GM18511 (cell line): ENCODE measurements at regions not wholly inside any gene's neighbourhood (a gene's known extent, or its start where the extent isn't known, plus 50 kb on each side); places are given as distances from the start of the nearest gene placed in this dataset.

Experiments used
- ATAC-seq: cut with Tn5 transposase; IDR thresholded peaks from one replicate; pipeline ENCODE4 v1.9.1; 2021; ENCODE audit warnings: mild to moderate bottlenecking, moderate library complexity; ENCODE audit not compliant: unreplicated experiment

DNA sequence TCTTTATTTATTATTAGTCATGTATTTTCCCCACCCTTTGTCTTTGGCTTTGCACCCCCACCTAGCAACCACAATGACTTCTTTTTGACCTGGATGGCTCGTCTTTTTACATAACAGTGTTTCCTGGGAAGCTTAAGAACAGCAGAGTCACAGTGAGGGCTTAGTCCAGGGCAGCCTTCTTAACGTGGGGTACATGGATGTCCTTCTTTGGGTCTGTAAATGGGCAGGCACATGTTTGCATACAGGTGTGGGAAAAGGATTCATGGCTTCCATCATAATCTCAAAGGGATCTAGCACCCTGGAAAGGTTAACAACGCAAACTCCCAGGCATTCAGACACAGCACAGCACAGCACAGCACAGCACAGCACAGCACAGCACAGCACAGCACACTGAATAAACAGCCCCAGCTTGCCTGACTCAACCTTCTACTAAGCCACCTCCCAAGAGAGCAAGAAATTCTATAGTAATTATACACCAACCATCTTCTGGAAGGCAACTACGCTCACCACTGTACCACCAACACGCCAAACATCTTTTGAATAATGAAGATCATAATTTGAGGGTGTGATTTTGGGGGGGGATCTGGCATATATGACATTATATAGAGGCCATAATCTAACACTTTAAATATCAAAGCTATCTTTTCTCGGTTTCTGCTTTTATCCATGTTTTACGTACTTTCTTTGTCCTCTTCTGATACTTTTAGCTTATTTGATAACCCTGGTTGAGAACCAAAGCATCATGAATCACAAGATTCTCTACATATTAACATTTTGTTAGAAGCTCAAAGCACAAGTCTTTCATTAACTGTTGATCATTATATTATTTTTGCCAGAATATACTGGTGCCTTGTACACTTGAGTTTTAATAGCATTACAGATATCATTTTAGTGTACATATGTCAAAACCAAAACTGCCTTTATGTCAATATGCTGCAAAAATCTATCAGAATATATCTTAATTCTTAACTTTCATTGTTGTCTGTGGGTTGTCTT, 177.2 kb upstream of the KLF14 start:
- ATAC-seq, result no peak

DNA sequence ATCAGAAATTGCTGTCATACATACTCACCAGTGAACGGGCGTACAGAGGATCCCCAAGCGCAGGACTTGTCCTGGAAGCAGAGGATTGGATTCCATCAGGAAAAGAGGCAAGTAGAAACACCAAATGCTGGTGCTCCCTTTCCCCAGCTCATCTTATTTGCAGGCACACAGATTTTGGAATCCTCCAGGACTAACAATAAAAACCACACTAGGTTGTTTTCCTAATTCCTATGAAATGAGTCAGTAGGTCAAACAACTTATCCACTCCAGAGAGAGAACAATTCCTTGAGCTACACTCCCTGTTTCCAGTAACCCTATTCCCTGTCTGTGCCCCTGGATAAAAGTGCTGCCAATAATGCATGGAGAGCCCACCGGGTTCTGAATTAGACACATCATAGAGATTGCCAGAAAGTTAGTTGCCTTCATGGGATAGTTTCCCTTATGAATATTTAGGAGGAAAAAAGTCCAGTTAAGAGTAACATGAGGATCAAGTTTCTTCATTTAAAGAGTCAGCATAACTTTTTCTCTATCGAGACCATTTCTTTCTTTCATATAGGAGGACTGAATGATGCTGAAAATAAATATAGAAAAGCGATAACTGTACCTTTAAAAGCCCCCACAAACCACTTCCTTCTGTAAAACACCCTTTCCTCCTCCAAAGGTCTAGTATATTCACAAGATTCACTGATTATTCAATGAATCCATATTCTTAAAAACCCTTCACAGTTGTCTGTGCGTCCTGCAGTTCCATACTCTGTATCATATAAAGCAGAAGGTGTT, 178.3 kb upstream of the KLF14 start:
- ATAC-seq, result no peak

DNA sequence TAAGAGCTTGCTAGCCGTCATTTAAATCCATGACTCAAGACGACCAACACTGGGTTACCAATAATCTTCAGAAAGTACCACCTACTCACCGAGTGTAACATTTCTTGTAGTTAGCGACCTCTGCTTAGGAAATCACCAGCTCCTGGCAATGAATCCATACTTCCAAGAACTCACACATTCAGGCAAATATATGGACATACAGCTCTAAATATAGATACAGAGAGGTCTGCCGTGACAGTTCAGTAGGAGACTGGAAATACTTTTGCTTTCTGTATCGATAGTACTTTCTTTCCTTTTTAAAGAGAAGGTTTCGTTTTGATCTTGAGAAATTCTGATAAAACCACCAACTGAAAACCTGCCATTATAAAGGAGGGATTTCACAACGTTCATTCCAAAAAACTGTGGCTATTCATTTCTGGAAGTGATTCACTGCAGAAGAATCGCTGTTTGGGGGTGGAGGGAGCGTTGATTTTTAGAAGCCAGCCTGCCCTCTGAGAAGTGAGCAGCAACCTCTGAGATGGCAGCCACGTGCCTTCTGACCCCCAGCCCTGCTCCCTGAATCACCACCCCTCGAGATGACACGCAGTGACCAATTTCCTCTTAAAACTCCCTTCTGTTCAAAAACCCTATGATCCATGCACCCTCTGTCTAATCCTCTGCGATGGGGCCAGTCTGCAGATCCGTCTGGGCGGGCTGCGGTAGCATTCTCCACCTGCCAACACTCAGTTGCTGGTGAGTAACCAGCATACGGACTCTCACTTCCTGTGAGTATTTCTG, 179.0 kb upstream of the KLF14 start:
- peak; percentile 95 for ATAC-seq

DNA sequence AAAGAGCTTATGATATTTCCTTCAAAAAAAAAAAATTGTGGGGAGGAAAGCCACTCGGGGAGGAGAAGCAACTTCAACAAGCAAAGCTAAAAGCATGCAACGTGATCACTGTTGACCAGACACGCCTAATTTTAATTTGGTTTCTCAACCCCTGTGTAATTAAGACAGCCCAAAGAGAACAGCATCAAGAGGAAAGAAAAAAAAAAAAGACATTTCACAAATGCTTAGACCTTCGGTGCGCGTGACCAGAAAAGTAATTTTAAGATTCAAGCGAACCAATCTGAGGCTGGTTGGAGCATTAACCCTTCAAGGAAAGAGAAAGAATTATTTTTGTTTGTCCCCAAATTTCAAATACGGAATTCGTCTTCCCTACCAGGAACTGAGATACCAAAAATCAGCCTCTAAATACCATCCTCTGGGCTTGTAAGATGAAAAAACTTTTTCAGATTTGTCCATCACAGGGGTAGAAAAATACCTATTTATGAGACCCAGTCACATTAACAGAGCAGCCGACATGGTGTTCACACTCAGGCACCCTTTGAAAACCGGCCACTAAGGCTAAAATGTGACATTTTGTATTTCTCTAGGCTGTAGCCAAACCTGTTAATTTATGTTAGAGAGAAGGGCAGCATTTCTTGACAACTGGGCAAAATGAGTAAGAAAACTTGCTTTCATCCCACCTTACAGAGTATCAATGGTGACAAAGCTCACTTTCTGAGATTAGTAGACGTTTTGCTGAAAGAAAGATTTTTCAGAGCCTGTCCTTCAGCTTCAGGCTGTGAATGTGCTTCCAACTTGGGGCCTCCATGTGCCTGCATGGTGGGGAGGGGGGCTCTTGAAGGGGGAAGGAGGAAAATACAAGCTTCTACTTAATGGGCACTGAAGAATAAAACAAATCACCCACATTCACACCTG, 179.9 kb upstream of the KLF14 start:
- ATAC-seq, result no peak

DNA sequence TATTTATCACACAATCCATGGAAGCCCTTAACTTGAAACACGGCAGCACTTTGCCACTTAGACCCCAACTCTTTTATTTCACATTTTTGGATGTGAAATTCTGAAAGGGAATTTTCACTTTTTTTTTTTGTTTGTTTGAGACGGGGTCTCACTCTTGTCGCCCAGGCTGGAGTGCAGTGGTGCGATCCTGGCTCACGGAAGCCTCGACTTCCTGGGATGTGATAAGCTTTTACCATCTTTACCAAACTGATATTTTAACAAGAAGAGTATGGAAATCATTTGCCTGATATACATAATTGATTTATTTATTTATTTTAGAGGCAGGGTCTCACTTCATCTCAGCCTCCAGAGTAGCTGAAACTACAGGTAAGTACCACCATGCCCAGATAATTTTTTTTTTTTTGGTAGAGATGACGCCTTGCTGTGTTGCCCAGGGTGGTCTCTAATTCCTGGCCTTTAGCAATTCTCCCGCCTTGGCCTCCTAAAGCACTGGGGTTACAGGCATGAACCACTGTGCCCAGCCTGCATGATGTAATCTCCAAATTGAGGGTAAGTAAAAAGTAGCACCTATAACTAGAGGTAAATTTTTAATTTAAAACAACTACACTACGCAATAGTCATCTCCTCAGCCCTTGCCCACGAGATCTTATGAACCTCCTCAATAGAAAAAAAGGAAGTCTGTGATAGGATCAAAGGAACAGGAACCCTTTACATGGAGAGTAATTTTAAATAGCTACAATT, 180.7 kb upstream of the KLF14 start:
- ATAC-seq, result no peak

DNA sequence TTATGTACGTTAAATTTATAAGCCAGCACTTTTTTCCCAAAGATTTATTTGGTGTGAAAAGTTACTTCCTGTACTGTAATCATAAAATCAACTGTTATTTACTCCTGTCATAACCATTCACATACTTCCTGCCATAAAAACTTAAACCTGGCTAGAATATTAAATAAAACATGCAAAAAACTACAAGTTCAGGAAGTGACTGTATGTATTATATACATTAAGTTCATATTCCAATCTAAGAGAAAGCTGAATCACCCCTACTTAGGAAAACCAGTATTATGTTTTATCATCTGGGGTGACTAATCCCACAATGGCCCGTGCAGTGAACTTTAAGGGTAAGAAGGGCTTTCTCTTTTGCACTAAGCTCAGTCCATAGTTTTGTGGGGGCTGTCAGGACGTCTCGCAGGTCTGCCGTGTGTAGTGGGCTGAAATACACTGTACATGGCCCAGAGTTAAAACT, 183.7 kb upstream of the KLF14 start:
- ATAC-seq, result no peak

DNA sequence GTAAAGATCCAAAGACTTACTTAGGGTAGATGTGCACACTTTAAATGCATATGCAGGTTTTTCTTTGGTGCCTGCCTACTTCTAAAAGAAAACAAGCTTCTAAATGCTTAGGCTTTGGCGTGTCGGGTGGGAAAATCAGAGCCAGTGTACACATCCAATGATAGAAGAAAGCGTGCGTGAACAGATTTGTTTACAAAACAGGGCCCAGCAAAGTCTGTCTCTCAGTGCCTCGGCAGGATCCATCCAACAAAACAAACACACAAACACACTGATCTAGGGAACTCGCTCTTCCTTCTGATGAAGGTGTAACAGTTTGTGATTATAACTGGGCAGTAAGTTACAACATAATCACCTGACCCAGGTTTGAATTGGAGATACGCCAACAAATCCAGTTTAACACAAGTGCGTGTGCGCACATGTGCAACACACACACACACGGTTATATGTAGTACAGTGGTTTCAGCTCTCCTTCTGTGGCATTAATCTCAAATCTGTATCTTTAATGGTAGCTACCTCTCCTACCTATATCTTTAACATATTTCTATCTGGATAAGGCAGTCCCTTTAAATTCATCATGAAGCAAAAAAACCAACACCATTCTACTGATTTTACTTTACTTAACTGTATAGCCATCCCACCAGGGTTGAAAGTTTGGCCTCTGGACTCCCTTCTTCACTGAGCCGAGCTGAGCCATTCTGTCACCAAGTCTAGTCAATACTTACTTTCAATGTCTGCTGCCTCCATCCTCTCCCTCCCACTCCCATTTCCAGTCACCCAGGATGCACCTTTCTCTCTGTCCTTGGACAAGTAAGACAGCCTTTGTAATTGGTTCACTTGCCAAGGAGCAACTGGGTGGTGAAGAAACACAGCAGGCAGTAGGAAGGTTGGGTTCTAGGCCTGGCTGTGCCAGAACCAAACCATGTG, 184.4 kb upstream of the KLF14 start:
- ATAC-seq, result no peak

DNA sequence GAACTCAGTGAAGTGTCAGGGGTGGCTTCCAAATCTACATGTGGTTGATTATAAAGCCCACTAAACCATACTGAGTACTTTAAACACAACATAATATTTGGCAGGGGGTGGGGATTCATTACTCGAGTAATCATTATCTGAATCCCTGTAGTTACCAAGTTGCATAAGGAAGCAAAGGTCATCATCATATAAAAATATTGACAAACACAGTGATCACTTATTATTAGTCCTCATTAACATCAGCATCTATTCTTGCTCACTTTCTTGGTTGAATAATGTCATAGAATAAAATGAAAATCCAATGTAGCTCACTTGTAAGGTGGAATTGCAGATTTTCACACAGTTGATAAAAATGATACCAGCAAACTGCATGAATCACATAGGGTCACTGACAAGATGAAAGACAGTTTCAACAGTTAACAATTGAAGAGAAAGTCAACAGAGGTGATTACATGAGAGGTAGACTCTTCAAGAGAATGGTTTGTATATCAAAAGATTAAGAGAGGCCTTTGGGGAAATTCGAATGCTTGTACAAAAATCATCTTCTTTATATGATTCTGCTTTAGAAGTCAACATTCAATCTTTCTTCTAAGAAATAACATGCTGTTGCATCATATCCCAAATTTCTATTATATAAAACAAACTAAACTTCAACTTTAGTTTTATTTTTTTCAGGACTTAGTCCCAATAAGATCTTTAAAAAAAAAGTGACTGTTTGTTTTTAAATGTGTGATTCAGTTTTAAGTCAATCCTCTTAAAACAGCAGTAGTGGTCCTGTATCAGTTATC, 185.5 kb upstream of the KLF14 start:
- ATAC-seq, result no peak

DNA sequence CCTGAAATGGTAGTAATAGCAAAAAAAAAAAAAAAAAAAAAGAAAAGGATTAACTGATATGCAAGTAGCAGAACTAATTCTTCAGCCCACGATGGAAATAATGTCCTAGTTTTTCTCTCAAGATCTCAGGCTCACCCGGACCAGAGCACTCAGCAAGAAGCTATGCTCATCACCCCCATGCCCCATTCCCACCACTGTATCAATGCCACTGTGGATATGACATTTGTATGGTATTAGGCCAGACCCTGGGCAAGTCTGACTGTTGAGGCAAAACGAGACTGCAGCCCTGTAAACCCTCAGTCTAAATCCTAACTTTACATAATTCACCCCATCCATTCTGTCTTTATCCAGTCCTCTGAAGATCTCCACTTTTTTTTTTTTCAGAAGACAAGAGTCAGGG, 186.1 kb upstream of the KLF14 start:
- no peak for ATAC-seq

DNA sequence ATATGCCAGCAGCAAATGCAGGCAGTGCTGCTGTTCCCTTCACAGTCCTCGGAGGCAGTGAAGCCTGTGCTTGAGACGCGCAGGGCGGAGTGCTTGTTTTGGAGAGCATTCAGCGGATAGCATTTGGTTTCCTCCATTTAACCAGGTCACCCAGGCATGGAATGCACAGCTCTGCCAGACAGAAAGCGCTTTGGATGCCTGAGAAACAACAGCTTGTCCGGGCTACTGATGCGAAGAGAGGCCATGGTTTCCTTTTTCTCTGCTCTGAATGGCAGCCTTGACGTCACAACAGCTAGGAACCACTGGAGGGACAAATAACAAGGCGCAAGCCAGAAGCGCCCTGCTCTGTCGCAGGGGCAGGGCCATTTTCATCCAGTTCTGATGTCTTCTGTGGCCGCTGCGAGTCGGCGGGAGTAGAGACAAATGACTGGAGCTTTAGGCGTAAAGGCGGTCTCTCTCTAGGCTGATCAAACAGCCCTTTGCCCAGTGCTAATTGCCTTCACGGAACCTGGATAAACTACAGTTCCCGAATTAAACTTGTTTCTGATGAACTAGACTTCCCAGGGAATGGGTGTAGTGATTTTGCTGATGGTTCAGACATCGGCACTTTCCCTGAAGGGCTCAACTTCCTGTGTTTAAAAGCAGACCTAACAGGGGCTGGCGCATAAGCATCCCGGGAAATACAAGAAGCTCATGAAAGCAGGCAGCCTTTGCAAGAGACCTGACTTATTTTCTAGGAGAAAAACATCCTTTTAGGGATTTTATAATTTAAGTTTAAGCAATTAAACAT, 187.6 kb upstream of the KLF14 start:
- ATAC-seq, result no peak

DNA sequence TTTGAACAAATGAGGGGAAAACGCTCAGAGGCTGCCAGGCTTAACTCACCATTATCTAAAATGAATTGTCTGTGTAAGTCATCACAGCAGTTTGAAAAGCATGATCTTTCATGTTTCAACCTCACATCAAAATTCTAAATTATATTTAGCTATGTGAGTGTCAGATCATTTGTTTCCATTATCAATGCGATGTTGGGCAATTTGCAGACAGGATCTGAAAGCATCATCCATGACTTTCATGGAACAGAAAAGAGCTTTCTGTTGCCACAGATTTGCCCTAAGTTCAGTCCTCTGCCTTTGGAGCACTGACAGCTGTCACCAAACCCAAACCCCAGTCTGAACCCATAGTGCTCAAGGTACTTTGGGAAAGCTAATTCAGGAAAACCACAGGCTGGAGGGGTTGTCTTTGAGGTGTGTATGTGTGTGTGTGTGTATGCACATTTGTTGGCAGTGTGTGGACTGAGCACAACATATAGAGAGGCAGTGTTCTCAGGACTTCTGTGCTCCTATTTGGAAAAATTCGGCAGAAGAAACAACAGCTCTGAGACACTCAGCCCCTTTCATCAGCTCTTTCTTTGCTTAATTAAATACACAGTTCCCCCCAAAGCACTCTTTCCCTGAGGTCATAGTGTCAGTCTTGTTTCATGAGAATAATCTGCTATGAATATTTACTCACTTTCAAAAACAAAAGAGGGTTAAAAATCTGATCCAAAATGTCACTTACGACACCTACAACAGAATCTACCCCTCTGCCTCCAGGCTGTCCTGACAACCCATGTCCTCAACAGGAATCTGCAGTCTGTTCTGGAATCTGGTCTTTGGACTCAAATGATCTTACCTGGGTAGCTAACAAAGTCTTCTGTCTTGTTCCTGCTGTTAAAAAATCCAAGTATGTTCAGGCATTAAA, 188.5 kb upstream of the KLF14 start:
- no peak for ATAC-seq

DNA sequence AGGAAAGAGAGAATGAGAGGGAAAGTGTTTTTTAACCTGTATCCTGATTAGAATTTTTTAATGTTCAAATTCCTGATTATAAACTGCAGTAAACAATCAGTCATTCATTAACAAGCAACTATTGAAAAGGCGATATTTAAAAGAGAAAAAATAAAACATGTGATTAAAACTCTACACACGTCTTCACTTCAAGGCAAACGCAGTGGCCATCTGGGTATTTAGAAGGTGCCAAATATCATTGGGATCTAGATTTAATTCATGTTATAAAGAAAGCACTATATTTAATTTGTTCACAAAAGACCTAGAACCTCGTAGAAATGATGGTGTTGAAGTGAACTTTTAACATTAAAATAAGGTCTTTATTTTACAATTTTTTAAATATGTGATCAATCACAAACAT, 189.4 kb upstream of the KLF14 start:
- ATAC-seq, result no peak

DNA sequence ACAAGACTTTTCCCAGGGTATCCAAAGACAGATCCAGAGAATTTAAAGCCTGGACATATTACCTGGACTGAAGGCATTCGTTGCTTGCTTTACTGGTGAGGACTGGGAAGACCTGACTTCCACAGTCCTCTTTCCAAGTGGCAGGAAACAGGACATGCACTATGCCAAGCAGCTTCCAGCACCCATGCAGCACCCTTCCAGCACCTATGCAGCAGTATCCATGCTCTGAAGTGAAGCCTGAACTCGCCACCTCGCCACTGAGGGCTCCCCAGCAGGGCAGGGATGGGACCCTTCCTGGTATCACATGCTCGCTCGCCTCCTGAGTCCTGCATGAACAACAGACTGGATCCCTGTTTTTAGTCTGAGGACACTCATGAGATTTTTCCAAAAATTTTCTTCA, 189.9 kb upstream of the KLF14 start:
- ATAC-seq, result no peak

DNA sequence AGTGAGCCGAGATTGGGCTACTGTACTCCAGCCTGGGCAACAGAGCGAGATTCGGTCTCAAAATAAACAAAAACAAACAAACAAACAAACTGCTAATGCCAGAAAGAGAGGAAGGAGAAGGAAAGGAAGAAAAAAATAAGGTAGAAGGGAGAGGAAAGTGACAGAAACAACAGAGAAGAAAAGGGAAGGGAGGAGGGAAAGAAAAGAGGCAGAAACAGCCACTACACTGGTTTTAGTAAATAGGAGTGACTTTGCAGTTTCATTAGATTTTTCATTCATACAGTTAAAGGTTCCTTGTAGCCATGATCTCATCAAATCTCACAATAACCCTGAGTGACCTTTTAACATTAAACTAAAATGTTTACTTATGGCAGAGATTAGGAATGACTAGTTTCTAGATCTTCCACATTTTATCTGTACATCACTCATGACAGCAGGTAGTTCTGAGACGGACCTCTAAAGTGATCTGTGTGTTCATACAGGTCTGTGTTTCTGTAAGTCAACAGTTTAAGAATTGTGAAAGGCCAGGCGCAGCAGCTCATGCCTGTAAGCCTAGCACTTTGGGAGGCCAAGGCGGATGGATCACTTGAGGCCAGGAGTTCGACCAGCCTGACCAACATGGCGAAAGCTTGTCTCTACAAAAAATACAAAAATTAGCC, 191.3 kb upstream of the KLF14 start:
- ATAC-seq, result no peak

DNA sequence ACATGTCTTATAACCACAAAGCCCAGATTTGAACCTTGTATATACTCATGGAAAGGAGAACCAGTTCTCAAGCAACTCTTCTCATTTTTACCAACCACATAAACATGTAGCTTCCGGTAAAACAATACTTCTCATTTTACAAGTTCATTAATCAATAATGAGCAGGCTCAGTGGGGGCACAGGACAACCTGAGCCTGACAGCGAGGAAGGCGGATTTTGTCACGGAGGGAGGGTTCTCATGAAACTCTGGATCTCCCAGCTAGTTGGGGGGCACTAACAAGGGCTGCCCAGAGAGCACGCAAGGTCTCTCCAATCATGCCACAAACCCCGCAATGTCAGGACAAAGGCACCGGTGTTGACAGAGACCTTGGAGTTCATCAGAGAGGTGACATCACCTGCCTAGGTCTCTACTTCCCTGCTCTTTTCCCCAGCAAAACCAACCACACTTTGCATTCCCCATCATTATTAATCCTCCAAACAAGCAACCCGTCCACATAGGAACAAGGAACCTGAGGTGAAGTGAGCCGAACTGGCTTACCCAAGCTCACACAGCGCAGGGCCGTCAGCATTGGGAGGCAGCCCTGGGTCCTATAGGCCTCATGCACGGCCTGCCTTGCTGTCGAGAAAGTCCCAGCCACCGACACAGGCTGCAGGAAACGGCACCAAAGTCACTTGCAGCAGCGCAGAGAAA, 192.1 kb upstream of the KLF14 start:
- no peak for ATAC-seq
